ENCODE measurements at regions not wholly inside any gene's neighbourhood (a gene's known extent, or its start where the extent isn't known, plus 50 kb on each side); places are given as distances from the start of the nearest gene placed in this dataset.
"Not testable (repeated sequence)": the region's sequence is repeated elsewhere in the genome, so short reads cannot be mapped to it uniquely, and the experiment has no call there.

DNA sequence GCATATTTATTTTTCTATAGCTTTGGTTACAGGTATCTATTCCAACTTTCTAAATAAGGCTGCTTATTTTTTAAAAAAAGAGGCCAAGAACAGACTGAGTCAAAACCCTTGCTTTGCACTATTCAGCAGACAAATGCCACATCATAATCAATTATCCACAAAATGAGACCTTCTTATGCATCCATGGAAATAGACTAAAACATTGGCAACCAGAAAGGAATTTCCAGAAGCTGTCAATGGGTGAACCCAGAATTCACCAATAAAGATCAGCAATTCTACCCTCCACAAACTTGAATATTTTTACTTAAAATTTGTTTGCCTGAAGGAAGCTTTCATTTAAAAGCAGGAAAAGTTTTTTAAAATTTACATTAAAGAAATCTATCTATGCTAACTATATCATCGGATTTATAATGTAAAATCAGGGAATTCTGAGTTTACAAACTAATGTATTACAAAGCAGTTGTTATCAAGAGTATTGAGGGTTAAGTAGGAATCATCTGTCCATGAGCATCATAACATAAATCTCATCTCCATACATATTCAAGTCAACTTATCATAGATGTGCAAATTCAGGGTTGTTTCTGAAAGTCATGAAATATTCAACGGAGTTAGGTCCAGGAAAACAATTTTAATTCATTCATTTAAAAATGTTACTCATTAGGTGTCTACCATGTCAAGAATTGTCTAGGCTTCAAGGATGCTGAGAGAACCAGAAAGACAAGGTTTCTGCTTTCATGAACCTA lies 548.0 kb downstream of the SATB2 start:
- DNase-seq = no peak

DNA sequence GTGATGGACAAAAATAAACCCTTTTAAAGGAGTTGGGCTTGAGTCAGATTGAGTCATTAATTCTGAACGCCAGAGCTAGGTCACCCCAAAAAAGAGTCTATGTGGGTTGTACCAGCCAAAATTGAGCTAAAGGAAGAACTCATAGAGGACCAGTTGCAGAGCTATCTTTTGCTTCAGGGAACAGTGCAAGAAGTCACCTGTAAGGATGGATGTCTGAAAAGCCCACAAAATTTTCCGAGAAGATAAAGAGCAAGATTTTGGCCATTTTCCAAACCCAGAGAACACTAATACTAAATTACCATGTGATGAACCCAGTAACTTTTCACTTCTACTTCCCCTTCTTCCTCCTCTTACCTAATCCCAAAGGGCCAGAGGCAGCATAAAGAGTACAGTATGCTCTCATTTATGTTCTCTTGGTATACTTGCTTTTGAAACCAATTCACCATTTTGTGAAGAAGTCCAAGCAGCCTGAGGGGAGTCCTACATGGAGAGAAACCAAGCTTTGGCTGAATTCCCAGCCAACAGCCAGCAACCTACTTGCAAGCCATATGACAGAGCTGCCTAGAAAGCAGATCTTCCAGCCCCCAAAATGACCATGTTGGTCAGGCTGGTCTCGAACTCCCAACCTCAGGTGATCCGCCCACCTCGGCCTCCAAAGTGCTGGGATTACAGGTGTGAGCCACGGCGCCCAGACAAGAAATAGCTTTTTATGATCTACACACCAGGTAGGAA lies 551.7 kb downstream of the SATB2 start:
- no peak for DNase-seq

DNA sequence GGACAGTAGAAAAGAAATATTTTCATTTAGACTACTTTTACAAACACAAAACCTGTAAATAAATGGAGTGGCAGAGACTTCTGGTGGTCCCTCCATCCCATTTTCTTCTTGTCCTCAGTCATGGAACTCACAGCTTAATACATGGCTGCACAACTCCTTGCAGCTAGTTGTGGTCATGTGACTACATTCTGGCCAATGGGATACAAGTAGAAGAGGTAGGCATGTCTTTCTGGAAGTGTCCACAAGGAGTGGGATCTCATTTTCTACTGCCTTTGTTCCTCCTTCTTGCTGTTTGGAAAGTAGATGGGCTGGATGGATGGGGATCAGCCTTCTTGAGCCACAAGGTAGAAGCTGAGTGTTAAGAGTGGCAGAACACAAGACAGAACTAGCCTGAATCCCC lies 555.8 kb downstream of the SATB2 start:
- no peak for DNase-seq

DNA sequence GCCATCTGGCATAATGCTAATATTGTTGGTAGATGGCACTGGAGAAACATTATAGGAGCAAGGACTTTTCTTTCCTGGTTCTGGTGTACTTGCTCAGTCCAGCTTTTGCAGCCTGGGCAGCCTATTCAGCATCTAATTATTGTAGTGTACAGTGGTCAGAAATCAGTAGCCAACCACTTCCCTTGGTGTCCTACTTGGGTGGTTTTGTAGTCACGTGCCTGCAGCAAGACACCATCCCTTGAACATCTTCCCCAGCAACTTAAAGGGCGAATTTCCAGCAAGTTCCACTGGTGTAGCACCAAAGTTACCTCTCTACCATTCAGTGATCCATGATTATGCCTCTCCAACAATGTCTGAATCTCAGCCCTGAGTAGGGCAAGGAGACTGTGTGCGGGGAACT lies 557.6 kb downstream of the SATB2 start:
- DNase-seq = no peak

DNA sequence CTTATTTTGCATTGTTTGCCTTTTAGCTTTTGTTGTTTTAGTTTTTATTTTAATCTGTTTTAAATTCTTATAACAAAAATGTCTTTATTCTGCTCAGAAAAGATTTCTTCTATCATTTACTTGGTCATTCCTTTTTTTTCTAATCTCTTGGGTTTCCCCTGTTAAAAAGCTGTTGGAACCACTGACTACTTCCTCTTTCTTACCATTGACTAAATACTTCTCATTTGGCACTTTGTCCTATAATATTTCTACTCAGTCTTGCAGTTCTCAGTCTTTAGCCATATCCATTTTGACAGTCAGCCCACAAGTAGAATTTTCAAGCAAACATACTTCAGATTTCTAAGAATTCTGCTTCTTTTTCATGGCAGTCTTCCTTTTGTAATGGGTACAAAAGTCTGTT lies 567.2 kb downstream of the SATB2 start:
- no peak for DNase-seq

DNA sequence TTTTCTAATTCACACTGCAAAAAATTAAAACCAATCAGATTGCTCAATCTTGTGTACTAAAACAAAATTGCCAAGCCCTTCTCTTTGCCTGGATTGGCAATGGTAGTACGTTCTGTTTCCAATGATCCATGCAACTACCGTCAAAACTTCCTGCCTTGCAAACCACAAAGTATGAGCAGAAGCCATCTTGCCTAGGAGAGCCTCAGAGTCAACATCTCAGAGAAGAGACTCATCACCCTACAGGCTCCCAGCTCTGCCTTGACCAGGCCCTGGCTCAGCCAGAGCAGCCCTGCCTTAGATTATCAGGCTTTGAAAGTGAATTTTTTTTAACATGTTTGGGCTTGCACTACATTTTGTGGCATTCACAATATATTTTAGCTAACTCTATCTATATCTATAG lies 574.1 kb downstream of the SATB2 start:
- DNase-seq = no peak

DNA sequence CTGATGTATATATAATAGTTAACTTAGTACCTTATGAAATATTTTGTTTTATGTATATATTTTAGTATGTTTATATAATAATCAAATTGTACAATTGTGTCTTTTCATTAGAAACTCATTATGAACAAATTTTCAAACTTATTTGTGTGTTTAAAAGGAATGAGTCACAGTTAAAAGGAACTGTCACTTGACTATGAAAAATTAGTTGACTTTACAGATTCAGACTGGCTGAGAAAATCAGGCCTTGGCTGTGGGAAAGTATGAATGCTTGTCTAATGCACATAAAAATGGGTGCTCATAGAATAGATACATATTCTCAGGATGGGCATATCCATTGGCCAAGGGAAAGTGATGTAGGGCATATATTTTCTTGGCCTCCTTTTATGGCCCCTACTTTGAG lies 576.8 kb downstream of the SATB2 start:
- DNase-seq = no peak

DNA sequence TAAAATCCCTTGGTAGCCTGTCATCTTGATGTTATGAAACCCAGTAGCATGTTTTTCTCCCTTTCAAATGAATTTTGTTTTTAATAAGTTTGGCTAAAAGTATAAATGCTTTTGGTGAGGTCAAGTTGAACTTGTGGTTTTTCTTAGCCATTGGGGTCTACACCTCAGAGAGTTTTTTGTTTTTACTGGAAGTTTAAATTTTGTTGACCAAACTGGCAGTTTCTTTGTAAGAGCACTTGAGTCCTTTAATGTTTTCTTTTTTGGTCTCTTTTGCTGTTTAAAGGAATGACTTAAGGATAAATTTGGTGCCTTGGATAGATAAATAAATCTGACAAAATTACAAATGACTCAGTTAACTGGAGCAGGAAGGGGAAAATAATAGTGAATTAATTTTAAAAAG lies 577.3 kb downstream of the SATB2 start:
- DNase-seq = no peak

DNA sequence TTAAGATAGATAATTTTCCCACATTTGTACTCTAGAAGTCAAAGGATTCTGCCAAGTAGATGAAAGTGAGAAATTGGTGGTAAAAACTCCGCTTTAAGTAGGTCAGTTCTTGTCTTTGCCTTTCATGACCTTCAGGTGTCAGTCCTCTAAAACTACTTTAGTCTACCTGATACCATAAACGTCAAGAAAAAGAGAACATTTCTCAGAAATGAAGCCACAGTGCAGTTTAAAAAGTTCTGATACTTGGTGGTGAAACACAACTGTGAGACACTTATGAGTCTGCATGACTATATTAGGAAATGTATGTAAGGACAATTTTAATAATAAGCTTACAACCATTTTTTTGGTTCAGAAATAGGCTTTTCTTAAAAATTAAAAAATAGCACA lies 583.3 kb downstream of the SATB2 start:
- DNase-seq = no peak

DNA sequence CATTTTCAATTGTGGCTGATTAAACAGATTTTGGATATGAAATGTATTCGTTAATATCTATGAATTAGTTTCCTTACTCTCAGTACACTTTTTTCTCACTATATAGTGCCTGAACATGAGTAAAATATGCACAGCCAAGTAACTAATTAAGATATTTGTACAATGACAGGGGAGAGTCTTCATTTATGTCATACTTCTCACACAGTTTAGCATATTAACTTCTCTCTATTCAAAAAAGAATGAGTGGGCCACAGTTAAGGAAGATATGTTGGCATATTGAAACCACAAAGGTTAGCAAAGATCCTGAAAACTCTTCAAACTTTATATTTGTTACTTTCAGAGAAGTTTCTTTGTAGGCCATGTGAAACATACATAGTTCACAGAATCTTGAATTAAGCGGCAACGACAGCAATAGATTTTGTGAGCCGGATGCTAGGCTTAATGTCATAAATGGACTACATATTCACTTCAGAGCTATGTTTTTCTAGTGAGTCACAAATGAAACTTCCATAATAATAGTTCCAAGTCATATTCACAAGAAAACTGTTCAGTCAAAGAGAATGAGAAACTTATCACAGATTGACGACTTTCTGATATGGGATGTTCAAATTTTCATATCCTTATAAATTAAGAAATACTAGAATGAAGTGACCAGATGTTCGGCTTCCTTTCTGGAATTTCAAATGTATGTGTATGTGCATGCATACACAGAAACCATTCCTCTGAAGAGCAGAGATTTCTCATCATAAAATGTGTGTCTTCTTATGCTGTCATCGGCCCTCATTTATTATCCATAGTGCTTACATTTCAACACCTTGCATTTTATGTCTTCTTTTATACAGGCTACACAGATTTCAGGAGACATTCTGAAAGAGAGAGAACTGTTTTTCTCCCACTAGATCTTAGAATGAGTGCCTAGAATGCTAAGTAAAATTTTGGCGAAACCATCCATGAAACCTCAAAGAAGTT lies 584.0 kb downstream of the SATB2 start:
- DNase-seq = no peak

DNA sequence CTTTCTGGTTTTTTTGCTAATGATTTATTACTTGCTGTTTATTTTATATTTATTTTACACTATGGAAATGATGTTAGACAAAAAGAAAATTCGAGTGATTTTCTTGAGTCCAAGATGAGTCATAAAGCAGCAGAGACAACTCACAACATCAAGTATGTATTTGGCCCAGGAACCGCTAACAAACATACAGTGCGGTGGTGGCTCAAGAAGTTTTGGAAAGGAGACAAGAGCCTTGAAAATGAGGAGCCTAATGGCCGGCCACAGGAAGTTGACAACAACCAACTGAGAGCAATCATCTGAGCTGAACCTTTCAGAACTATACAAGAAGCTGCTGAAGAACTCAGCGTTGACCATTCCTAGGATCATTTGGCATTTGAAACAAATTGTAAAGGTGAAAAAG lies 594.1 kb downstream of the SATB2 start:
- DNase-seq = no peak

DNA sequence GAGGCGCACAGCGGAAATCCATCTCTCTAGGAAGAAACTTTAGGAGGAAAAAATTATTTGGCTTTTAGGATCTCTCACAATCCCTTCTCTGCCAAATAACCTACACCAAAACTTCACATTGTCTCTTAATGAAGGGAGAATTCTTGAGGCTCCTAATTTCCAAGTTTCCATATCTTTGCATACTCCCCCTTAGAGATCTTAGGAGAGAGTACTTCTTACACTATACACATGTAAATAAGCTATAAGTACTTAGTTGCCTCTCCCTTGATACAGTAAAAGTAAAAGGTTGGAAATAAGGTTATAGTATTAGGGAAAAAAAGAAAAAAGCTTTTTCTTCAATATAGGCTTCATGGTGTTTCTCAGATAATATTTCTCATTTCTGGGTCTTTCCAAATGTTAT lies 596.7 kb downstream of the SATB2 start:
- no peak for DNase-seq

DNA sequence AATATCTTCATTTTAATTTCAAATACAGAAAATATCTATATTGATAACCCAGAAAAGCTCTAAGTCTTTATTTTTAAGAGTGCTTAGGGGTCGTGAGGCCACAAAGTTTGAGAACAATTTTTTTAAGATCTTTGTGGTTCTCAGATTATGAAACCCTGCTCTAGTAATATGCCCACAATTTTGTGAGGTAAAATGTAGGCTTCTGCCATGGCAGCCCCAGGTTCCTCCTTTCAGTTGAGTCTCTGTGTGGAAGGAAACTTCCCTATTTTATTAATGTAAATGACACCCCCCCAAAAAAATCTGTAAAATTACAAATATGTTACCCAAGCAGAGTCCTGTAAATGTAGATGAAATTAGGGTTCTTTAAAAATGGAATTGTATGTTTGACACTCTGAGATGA lies 600.5 kb downstream of the SATB2 start:
- DNase-seq = no peak

DNA sequence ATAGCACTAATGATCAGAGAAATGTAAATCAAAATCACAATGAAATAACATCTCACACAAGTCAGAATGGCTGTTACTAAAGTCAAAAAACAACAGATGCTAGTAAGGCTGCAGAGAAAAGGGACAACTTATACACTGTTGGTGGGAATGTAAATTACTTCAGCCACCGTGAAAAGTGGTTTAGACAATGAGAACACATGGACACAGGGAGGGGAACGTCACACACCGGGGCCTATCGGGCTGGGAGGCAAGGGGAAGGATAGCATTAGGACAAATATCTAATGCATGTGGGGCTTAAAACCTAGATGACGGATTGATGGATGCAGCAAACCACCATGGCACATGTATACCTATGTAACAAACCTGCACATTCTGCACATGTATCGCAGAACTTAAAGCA lies 602.0 kb downstream of the SATB2 start:
- DNase-seq = not testable (repeated sequence)

DNA sequence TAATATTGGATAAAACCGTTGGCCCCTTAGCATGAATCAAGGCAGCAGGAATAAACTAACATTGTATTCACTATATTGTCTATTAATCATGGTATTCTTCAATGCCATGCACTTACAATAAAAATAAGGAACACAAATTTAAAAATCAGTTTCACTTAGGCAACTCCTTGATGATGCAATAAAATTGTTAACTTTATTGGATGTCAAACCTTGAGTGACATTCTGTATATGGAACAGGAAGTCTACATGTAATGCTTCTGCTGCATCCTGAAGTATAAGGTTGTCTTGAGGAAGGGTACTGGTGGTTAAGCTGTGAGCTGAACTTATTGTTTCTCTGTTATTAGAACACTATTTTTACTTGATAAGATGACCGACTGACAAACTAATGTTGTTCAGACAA lies 605.5 kb downstream of the SATB2 start:
- no peak for DNase-seq

DNA sequence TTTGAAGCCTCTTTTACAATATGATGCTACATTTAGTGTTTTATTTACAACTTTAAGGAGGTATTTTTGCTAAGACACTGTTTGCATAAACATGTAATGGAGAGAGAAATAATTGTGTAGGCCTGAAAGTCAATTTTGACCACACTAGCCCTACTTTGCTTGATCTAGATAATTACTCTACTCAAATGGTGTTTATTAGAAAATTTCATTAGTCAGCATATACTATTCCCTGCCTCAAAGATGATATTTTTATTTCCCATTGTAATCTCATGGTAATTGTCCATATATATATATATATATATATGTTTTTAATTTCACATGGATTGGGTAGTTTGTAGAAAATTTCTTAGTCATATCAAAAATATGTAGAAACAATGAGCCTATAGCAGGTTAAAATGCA lies 632.2 kb downstream of the SATB2 start:
- no peak for DNase-seq

DNA sequence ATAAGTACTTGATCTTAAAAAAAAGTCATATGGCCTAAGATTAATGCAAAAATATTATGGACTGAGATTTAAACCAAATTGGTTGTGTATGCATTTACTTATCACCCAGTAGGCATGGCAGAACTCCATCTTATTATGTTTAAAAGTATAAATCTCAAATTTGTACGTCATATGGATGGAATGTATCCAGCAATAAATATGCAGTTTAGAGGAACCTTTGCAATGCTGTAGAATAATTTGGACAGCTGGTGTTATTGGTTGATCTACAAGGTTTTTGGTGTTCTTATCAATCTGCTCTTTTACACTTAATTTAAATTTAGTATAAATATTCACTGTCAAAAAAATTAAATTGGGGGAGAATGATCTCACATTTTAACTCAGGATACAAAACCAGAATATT lies 640.2 kb downstream of the SATB2 start:
- no peak for DNase-seq

DNA sequence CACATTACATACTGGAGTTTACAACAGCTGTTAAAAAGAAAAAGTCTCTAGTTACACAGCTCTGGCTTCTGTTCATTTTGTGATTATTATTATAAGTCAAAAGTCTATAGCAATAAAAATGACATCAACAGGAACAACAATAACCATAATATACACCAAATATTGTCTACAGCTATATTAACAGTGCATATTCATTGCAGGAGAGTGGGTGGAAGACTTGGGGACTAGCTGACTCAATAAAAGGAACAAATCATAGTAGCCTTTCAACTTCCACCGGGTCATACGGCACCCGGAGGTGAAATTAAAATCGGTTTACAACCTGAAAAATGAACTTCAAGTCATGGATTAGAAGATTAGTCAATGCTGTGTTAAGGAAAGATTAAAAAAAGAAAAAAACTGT lies 642.1 kb downstream of the SATB2 start:
- DNase-seq = no peak

DNA sequence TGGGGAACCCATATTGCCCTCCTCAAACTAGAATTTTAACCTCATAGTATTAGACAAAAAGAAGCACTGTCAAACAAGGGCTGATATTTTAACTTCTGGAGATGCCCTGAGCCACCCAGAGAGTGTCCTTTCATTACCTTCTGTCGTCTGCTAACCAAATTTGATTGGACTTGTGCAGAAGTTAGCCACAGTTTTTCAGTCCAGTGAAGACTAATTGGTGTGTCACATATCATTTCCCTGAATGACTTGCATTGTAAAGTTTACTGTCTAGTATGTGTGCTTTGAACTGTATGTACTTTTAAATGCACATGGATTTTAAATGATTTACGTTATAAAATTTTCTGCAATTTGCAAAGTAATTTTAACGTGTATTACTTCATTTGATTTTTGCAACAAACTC lies 646.5 kb downstream of the SATB2 start:
- DNase-seq = no peak

DNA sequence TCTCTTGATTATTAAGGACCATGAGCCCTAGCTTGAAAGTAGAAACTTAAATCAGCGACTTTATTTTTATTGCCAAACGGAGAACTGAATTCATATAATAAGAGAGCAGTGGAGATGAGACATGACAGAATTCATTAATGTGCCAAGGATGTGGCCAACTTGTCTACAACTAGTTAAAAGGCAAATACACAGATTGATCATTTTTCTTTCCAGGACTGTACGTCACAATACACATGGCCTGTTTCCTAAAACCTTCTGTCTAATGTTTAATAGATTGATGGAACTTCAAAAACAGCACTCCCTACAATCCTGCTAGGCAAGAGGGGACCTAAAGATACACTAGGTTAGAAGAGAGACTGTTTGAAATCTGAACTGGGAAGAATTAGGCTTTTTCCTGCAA lies 647.8 kb downstream of the SATB2 start:
- DNase-seq = no peak

DNA sequence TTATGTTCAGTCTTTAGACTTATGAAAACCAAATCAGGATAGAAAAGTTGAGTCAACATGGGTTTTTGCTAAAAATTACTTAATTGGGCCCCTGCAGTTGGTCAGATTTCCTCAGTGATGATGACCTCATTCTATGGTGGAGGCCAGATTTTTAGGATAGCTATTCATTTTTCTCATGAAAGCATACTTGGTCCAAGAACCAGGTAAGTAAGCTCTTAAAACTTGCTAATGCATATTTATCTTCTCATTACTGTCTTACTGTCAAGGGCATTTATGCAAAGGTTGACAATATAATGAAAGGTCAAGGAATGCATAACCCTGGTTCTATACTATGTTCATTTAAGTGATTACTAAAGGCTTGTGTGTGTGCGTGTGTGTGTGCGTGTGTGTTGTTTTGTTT lies 650.6 kb downstream of the SATB2 start:
- DNase-seq = no peak

DNA sequence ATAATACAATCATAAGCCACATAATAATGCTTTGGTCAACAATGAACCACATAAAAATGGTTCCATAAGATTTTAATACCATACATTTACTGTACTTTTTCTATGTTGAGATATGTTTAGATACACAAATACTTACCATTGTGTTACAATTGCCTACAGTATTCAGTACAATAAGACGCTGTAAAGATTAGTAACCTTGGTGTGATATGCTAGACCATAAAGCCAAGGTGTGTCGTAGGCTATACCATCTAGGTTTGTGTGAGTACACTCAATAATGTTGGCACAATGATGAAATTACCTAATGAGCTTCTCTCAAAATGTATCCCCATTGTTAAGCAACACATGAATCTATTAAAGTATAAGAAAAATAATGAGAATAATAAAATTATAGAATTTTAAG lies 662.3 kb downstream of the SATB2 start:
- DNase-seq = no peak

DNA sequence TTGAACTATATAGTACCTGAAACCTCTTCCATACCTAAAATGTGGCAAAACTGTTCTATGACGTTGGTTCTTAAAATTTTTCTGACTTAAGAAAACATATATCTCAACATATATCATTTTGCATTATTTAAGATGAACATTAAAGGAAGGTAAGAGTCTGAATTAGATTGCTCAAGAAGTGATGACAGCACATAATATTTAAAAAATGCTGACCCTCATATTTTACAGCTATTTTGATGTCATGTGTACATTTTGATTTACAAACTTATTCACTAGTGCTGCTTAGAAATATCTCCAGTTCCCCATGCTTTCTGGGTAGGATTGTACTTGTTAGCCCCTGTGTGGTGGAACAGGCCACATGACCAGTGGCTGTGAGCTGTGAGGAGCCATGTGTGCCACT lies 666.1 kb downstream of the SATB2 start:
- no peak for DNase-seq

DNA sequence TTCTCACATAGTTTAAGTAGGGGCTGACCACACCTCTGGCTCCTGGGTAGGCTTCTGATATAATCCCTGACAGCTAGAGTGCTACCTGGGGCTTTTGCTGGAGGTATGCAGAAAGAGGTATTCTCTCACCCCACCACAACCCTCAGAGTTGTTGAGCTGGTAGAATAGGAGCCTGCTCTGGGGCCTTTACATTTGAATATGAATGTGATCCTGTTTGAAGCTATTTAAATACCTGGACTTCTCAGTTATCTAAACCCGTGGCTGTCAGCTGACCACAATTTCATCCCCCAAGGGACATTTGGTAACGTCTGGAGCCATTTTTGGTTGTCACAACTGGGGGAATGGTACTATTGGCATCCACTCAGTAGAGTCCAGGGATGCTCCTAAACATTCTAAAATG lies 669.1 kb downstream of the SATB2 start:
- DNase-seq = peak; percentile 52

All from islet precursor cell (in vitro differentiated cells).